ENCODE measurements at regions not wholly inside any gene's neighbourhood (a gene's known extent, or its start where the extent isn't known, plus 50 kb on each side); places are given as distances from the start of the nearest gene placed in this dataset.

GRCh38 chr7:55629051-55629677, 56.9 kb upstream of the VOPP1 start:
- no peak for DNase-seq (ENCODE audit: low spot score)

- DNase-seq (ENCODE audit: low spot score): no peak
Observed at GRCh38 chr7:55624813-55625212, 52.5 kb upstream of the VOPP1 start.

GRCh38 chr7:55623617-55624016, 51.3 kb upstream of the VOPP1 start:
- DNase-seq (ENCODE audit: low spot score): no peak

GRCh38 chr7:55622241-55622640, 49.9 kb upstream of the VOPP1 start:
- no peak for DNase-seq (ENCODE audit: low spot score)
